Right lobe of liver (tissue), 4 donors: ENCODE measurements at regions not wholly inside any gene's neighbourhood (a gene's known extent, or its start where the extent isn't known, plus 50 kb on each side); places are given as distances from the start of the nearest gene placed in this dataset.

ENCODE experiments used
- CTCF ChIP-seq, 4 donors: fragments of 200-600 bp in 3 of 4; fragments of 450-650 bp in 1 of 4; IDR thresholded peaks; one replicate each; pipeline versions ENCODE4 v1.5.1 to v1.8.0; 2016 to 2022; ENCODE audit warnings: antibody characterized with exemption in 4 of 4, mild to moderate bottlenecking in 2 of 4
- POLR2A ChIP-seq: fragments of 450-650 bp; IDR thresholded peaks from one replicate; pipeline ENCODE4 v1.6.1; 2017; ENCODE audit warnings: antibody characterized with exemption, mild to moderate bottlenecking
- donor health status: DM: no; HTN: no; CAD: no.
- donor health status: DM: no; HTN: no; CAD: no.
- donor health status: DM: no; HTN: yes; CAD: no.

- TF ChIP-seq CTCF (IDR thresholded peaks at IDR 0.05) (no peak), POLR2A (no peak)
Measured at GRCh38 chr3:94372026-94372425, 309.2 kb downstream of the NSUN3 start.
